H1 (cell line): ENCODE measurements at regions not wholly inside any gene's neighbourhood (a gene's known extent, or its start where the extent isn't known, plus 50 kb on each side); places are given as distances from the start of the nearest gene placed in this dataset.

Experiments
- CHD1 ChIP-seq: IDR thresholded peaks from 2 replicates; pipeline ENCODE4 v1.6.1; 2012; ENCODE audit warnings: low read depth, low read length, improper control_type of control experiment
- CTCF ChIP-seq, 3 experiments: IDR thresholded peaks; 1 replicate in 2 of 3; 2 replicates in 1 of 3; pipeline versions ENCODE4 v1.5.1 to v1.6.1; 2011; ENCODE audit warnings: low read length in 3 of 3, mild to moderate bottlenecking in 3 of 3, inconsistent platforms in 2 of 3, low read depth in 1 of 3, moderate library complexity in 1 of 3; ENCODE audit not compliant: insufficient read depth in 1 of 3; ENCODE audit errors: control extremely low read depth in 1 of 3
- EZH2 ChIP-seq: fragments of 200-600 bp; sonication (generic); IDR thresholded peaks from 2 replicates; pipeline ENCODE4 v1.7.1; 2012; ENCODE audit warnings: low read depth, mild to moderate bottlenecking, moderate library complexity, low read length, inconsistent platforms; ENCODE audit not compliant: severe bottlenecking
- JUN ChIP-seq: IDR thresholded peaks from 2 replicates; pipeline ENCODE4 v1.6.1; 2011; ENCODE audit warnings: low read depth, mild to moderate bottlenecking, improper control_type of control experiment, low read length
- JUND ChIP-seq: IDR thresholded peaks from 2 replicates; pipeline ENCODE4 v1.6.1; 2011; ENCODE audit warnings: mild to moderate bottlenecking, improper control_type of control experiment, low read length
- MAFK ChIP-seq: IDR thresholded peaks from 2 replicates; pipeline ENCODE4 v1.6.1; 2012; ENCODE audit warnings: low read depth, mild to moderate bottlenecking, improper control_type of control experiment, low read length
- POLR2A ChIP-seq, 2 experiments: IDR thresholded peaks; 1 replicate in 1 of 2; 2 replicates in 1 of 2; pipeline ENCODE4 v1.6.1; 2011; ENCODE audit warnings: low read depth in 2 of 2, low read length in 2 of 2, mild to moderate bottlenecking in 2 of 2; ENCODE audit errors: control extremely low read depth in 1 of 2
- TF ChIP-seq, protein P1 (sequence below): IDR thresholded peaks from 2 replicates; pipeline ENCODE4 v1.6.1; 2012; ENCODE audit warnings: inconsistent platforms

GRCh38 chr13:42702716-42703115 is 78.7 kb upstream of the FAM216B start:
- no peak for TF ChIP-seq JUND
- TF ChIP-seq CTCF (IDR thresholded peaks at IDR 0.05; ENCODE audit: control extremely low read depth in 1 of 3, insufficient read depth in 1 of 3, low read depth in 1 of 3, low read length in 3 of 3), result no peak
- TF ChIP-seq EZH2, result no peak
- no peak for TF ChIP-seq CHD1
- TF ChIP-seq, protein P1, sequence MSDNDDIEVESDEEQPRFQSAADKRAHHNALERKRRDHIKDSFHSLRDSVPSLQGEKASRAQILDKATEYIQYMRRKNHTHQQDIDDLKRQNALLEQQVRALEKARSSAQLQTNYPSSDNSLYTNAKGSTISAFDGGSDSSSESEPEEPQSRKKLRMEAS, result no peak
- TF ChIP-seq MAFK, result no peak
- TF ChIP-seq JUN, result no peak
- no peak for TF ChIP-seq POLR2A (IDR thresholded peaks at IDR 0.05; ENCODE audit: control extremely low read depth in 1 of 2, low read depth in 2 of 2, low read length in 2 of 2)
